ENCODE measurements at regions not wholly inside any gene's neighbourhood (a gene's known extent, or its start where the extent isn't known, plus 50 kb on each side); places are given as distances from the start of the nearest gene placed in this dataset.

DNA sequence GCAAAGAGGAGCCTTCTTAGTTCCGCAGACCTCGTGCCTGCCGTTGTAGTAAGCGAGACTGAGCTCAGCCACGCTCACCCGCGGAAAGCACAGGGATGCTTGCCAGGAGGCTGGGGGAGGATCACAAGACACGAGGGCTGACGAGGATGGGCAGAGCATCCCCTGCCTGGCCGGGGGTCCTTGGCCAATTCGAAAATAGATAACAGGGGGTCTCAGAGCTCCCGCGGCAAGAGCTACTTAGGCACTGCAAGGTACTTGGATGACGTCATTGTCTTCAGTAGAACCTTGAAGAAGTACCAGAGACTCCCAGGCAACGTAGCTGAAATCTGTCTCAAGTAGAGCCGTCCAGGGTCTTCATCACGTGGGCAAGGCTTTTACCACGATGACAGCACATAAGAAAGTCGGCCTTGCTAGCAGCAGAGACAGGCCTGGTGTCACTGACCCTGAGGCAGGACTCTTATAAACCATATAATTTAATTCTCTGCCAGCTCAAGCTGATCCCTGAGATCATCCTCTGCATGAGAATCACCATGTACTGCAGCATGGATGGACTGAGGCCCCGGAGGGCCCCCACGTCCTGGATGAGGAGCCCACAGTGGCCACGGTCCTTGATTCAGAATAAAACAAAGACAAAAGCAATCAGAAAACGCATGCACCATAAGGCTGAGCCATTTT is 81.9 kb downstream of the TMEM18 start:
- Histone ChIP-seq H3K27ac (no peak overlapping the region), H3K4me1 (no peaks in the 10 kb centered on the region), H3K9me3 (no peaks in the 10 kb centered on the region), H3K27me3 (no peaks in the 10 kb centered on the region), H3K36me3 (no peaks in the 10 kb centered on the region), H3K4me3 (replicated peaks in 1 of 3) (no peak overlapping the region)
- intact Hi-C loops (cut with DNase I), result no loop called here
- 88 to 89% methylated on average over 23 of the region's 23 CpGs for WGBS, 2 donors
- DNase-seq, result no peak
- TF ChIP-seq, protein P1, sequence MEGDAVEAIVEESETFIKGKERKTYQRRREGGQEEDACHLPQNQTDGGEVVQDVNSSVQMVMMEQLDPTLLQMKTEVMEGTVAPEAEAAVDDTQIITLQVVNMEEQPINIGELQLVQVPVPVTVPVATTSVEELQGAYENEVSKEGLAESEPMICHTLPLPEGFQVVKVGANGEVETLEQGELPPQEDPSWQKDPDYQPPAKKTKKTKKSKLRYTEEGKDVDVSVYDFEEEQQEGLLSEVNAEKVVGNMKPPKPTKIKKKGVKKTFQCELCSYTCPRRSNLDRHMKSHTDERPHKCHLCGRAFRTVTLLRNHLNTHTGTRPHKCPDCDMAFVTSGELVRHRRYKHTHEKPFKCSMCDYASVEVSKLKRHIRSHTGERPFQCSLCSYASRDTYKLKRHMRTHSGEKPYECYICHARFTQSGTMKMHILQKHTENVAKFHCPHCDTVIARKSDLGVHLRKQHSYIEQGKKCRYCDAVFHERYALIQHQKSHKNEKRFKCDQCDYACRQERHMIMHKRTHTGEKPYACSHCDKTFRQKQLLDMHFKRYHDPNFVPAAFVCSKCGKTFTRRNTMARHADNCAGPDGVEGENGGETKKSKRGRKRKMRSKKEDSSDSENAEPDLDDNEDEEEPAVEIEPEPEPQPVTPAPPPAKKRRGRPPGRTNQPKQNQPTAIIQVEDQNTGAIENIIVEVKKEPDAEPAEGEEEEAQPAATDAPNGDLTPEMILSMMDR (IDR thresholded peaks at IDR 0.05), result no peak
- TF ChIP-seq POLR2A (IDR thresholded peaks at IDR 0.05), result no peak

DNA sequence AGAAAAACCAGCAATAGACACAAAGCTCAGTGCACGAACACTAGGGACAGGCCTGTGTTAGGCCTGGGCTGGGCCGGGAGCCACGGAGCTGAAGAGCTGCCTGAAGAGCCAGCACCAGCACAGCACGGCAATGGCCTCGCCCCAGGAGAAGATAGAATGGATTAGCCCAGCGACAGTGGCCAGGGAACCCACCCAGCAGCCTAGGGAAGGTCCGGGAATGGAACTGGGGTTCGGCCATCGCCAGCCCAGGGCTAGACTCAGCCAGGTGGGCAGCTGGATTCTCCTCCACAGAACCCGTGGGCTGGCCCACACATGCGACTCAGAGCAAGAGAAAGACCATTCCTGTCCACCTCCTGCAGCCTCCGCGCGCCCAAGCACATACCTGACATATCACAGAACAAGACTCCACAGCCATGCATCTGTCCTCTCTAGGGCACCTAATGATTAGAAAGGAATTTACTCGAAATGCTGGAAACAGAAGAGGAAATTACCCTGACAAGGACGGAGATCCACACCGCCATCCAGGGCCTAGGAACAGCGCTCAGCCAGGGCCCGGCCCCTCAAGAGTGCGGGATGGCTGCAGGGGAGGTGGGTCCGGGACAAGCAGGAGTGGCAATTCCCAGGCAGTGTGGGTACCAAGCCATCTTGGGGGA is 82.8 kb downstream of the TMEM18 start:
- Histone ChIP-seq H3K4me3 (replicated peaks in 1 of 3) (no peak overlapping the region), H3K9me3 (no peaks in the 10 kb centered on the region), H3K27ac (no peak overlapping the region), H3K4me1 (peaks cover 0 to 5% of the 10 kb centered on the region in 2 donors), H3K36me3 (no peaks in the 10 kb centered on the region), H3K27me3 (no peaks in the 10 kb centered on the region)
- intact Hi-C loops (cut with DNase I), result no loop called here
- WGBS, 2 donors, result 94 to 96% methylated on average over 21 of the region's 21 CpGs
- DNase-seq, result no peak
- TF ChIP-seq, protein P1 (IDR thresholded peaks at IDR 0.05), result no peak
- no peak for TF ChIP-seq POLR2A (IDR thresholded peaks at IDR 0.05)

DNA sequence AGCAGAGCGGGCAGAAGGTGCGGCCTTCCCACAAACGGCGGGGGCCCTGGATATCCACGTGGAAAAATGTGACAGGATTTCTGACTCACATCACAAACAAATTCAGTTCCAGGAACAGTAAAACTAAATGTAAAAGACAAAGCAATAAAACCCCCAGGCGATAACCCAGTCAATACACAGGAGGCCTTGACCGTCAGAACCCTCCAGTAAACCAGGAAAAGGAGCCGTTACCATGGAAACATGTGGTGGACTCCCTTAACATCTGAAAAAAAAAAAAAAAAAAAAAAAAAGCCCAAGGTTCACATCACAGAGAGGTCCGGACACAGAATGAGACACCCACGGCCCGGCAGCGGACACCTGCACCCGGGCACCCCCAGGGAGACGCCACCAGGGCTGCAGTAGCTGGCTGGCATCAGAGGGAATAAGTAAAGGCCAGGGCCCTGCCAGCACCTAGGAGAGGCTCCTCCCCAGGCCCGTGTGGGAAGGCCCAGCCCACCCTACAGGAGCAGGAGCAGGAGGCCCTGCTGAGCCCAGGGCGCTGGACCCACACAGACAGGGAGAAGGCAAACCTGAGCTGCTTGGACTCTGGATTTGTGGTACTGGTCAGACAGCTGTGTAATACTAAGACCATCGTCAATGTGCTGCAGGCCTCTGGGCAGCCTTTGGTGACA is 83.7 kb downstream of the TMEM18 start:
- 88 to 89% methylated on average over 17 of the region's 17 CpGs for WGBS, 2 donors
- H3K27ac ChIP-seq, result no peak overlapping the region

DNA sequence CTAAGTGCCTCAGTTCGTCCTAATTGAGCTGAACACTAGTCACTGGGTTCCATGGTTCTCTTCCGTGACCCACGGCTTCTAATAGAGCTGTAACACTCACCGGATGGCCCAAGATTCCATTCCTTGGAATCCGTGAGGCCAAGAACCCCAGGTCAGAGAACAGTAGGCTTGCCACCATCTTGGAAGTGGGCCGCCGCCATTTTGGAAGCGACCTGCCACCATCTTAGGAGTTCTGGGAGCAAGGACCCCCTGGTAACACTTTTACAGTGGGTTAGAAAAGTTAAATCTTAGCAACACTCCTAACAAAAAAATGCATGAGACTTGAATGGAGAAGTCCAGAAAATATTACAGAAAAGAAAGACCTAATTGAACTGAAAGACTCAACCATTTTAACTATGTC is 84.5 kb downstream of the TMEM18 start:
- Histone ChIP-seq H3K27me3 (no peaks in the 10 kb centered on the region), H3K4me1 (peaks cover 0 to 9% of the 10 kb centered on the region in 2 donors), H3K36me3 (no peaks in the 10 kb centered on the region), H3K9me3 (no peaks in the 10 kb centered on the region), H3K4me3 (replicated peaks in 1 of 3) (no peak overlapping the region), H3K27ac (no peak overlapping the region)
- WGBS, 2 donors, result 95 to 98% methylated on average over 8 of the region's 8 CpGs
- TF ChIP-seq POLR2A (IDR thresholded peaks at IDR 0.05), result no peak
- TF ChIP-seq, protein P1 (IDR thresholded peaks at IDR 0.05), result no peak
- DNase-seq, result no peak
- intact Hi-C loops (cut with DNase I), result no loop called here

More for the DNA sequence above, 83.7 kb downstream of the TMEM18 start:
- Histone ChIP-seq H3K9me3 (no peaks in the 10 kb centered on the region), H3K4me3 (replicated peaks in 1 of 3) (no peak overlapping the region), H3K27me3 (no peaks in the 10 kb centered on the region), H3K4me1 (peaks cover 0 to 7% of the 10 kb centered on the region in 2 donors), H3K36me3 (no peaks in the 10 kb centered on the region)
- no peak for DNase-seq
- intact Hi-C loops (cut with DNase I), result no loop called here
- TF ChIP-seq, protein P1 (IDR thresholded peaks at IDR 0.05), result no peak
- TF ChIP-seq POLR2A (IDR thresholded peaks at IDR 0.05), result no peak

Data from thyroid gland (tissue), 4 donors.